ENCODE measurements at regions not wholly inside any gene's neighbourhood (a gene's known extent, or its start where the extent isn't known, plus 50 kb on each side); places are given as distances from the start of the nearest gene placed in this dataset.

- 40% methylated on average over 1 of the region's 1 CpG for WGBS (ENCODE audit: low lambda C conversion rate)
- H3K4me3 ChIP-seq (ENCODE audit: low read depth in 2 of 2, low read length in 1 of 2): no peak overlapping the region
- TF ChIP-seq SMC3 (IDR thresholded peaks at IDR 0.05; ENCODE audit: low read depth, low read length): no peak
Measured at GRCh38 chr3:70774641-70775040, 462.2 kb upstream of the MDFIC2 start.

GRCh38 chr3:70771426-70772147 is 459.1 kb upstream of the MDFIC2 start:
- peak overlapping the region in 1 of 2 experiments; percentile 22; a peak in 2 of 4 replicates for H3K27ac ChIP-seq (ENCODE audit: low read depth in 2 of 2, low read length in 1 of 2)
- TF ChIP-seq RFX5 (IDR thresholded peaks at IDR 0.05; ENCODE audit: low read length) (no peak), ZBTB33 (IDR thresholded peaks at IDR 0.05; ENCODE audit: borderline replicate concordance, low read depth) (no peak), RXRA (IDR thresholded peaks at IDR 0.05; ENCODE audit: borderline replicate concordance, low read depth) (no peak), FOXM1 (IDR thresholded peaks at IDR 0.05; ENCODE audit: low read depth) (no peak), USF2 (IDR thresholded peaks at IDR 0.05; ENCODE audit: borderline replicate concordance, low read depth, low read length) (no peak), IRF3 (IDR thresholded peaks at IDR 0.05; ENCODE audit: low read depth, low read length) (no peak), YY1 (IDR thresholded peaks at IDR 0.05; ENCODE audit: low read depth) (no peak), GATA2 (CRISPR knock-in tag; IDR thresholded peaks at IDR 0.05) (no peak), JUND (IDR thresholded peaks at IDR 0.05) (no peak), RAD21 (IDR thresholded peaks at IDR 0.05; ENCODE audit: low read length) (no peak), GABPA (IDR thresholded peaks at IDR 0.05; ENCODE audit: low read depth) (no peak)
- POLR2A ChIA-PET: no interaction called here
- CTCF ChIA-PET: no interaction called here
- no peak for DNase-seq
- H3K79me2 ChIP-seq (ENCODE audit: insufficient read depth): no peaks in the 10 kb centered on the region
- H3K9me2 ChIP-seq: no peaks in the 10 kb centered on the region
- no peak overlapping the region for H3K9ac ChIP-seq
- H3K4me1 ChIP-seq (ENCODE audit: control insufficient read depth in 1 of 2, insufficient read depth in 2 of 2, low read depth in 1 of 2, low read length in 1 of 2): 0 out of 4 replicates have a peak, but pooled peaks cover 0 to 5% of the 10 kb centered on the region in 2 experiments
- H3K27me3 ChIP-seq (ENCODE audit: insufficient read depth): no peaks in the 10 kb centered on the region
- no peaks in the 10 kb centered on the region for H3K9me3 ChIP-seq
- H3K36me3 ChIP-seq (replicated peaks in 1 of 2; ENCODE audit: control insufficient read depth in 1 of 2, insufficient read depth in 2 of 2, low read length in 1 of 2): no peaks in the 10 kb centered on the region
- H3K4me2 ChIP-seq: no peak overlapping the region
- no peaks in the 10 kb centered on the region for H4K20me1 ChIP-seq (ENCODE audit: insufficient read depth)
- no peak overlapping the region; the same call in 1 of the 2 replicates for H2AFZ ChIP-seq (ENCODE audit: low read depth)
- no peaks in the 10 kb centered on the region for H3F3A ChIP-seq (replicated peaks; ENCODE audit: insufficient read depth)
- H3K4me3 ChIP-seq (ENCODE audit: low read depth in 2 of 2, low read length in 1 of 2): no peak overlapping the region
- WGBS (ENCODE audit: low lambda C conversion rate): 70% methylated on average over 4 of the region's 4 CpGs

More at GRCh38 chr3:70774641-70775040, 462.2 kb upstream of the MDFIC2 start:
- Histone ChIP-seq H3K27me3 (ENCODE audit: insufficient read depth) (no peaks in the 10 kb centered on the region), H2AFZ (ENCODE audit: low read depth) (no peak overlapping the region), H3K9me2 (no peaks in the 10 kb centered on the region), H3F3A (replicated peaks; ENCODE audit: insufficient read depth) (no peaks in the 10 kb centered on the region), H3K9me3 (no peaks in the 10 kb centered on the region), H3K79me2 (ENCODE audit: insufficient read depth) (no peaks in the 10 kb centered on the region), H3K9ac (no peak overlapping the region), H3K4me2 (no peak overlapping the region), H3K27ac (ENCODE audit: low read depth in 2 of 2, low read length in 1 of 2) (no peak overlapping the region), H3K36me3 (replicated peaks in 1 of 2; ENCODE audit: control insufficient read depth in 1 of 2, insufficient read depth in 2 of 2, low read length in 1 of 2) (no peaks in the 10 kb centered on the region), H3K4me1 (ENCODE audit: control insufficient read depth in 1 of 2, insufficient read depth in 2 of 2, low read depth in 1 of 2, low read length in 1 of 2) (0 out of 4 replicates have a peak, but pooled peaks cover 0 to 5% of the 10 kb centered on the region in 2 experiments), H4K20me1 (ENCODE audit: insufficient read depth) (no peaks in the 10 kb centered on the region)
- POLR2A ChIA-PET: no interaction called here
- DNase-seq: no peak
- CTCF ChIA-PET: no interaction called here
